ENCODE measurements at regions not wholly inside any gene's neighbourhood (a gene's known extent, or its start where the extent isn't known, plus 50 kb on each side); places are given as distances from the start of the nearest gene placed in this dataset.

DNA sequence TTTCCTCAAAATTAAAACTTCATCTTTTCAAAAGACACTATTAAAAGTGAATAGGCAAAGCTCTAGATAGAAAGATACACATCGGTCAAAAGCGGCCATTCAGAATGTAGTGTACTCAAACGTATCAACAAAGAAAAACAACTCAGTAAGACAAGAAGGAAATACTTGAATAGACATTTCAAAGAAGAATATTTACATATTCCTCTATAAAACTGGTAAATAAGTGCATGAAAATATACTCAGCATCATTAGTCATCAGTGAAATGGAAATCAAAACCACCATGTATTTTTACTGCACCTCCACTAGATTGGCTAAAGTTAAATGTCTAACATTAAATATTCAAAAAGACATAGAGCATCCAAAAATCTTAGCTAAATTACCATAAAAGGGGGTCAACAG is 551.1 kb upstream of the SORCS1 start:
- TF ChIP-seq POLR2AphosphoS5 (IDR thresholded peaks at IDR 0.05; ENCODE audit: borderline replicate concordance, low read depth, low read length) (no peak), EZH2 (IDR thresholded peaks at IDR 0.05) (no peak), FOXP2 (optimal IDR thresholded peaks at IDR 0.05; ENCODE audit: control extremely low read depth, extremely low read length, insufficient read depth) (no peak)

Data from SK-N-MC (cell line).